Hepatocyte (in vitro differentiated cells): ENCODE measurements at regions not wholly inside any gene's neighbourhood (a gene's known extent, or its start where the extent isn't known, plus 50 kb on each side); places are given as distances from the start of the nearest gene placed in this dataset.

Experiments used
- EZH2 ChIP-seq: fragments of 200-600 bp; sonication (generic); IDR thresholded peaks from 2 replicates; pipeline ENCODE4 v1.6.1; 2016; ENCODE audit warnings: antibody characterized with exemption, mild to moderate bottlenecking, borderline replicate concordance
- EZH2phosphoT487 ChIP-seq: fragments of 200-600 bp; sonication (generic); IDR thresholded peaks from one replicate; pipeline ENCODE4 v1.6.1; 2018; ENCODE audit warnings: antibody characterized with exemption, mild to moderate bottlenecking, low read depth, moderate library complexity; ENCODE audit not compliant: unreplicated experiment, severe bottlenecking
- TF ChIP-seq, protein P1 (sequence below): fragments of 200-600 bp; sonication (generic); IDR thresholded peaks from 2 replicates; pipeline ENCODE4 v1.5.1; 2016; ENCODE audit warnings: antibody characterized with exemption, mild to moderate bottlenecking; ENCODE audit not compliant: poor library complexity

DNA sequence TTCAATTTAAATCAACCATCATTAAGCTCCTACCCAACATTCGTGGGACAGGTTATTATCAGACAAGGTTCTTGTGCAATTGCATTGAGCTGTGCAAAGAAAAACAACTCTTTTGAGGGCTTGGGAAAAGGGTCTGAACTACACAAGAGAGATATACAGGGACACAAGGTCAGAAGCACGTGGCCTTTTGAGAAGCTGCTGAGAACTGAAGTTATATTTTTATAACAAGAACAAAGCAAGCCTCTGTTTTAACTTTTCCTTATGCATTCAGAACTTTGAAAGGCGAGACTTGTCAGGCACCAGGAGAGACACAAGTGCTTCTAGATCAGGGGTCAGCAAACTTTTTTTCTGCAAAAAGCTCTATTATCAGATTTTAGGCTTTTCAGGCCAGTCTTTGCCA is 274.8 kb upstream of the VCX start:
- TF ChIP-seq, protein P1, sequence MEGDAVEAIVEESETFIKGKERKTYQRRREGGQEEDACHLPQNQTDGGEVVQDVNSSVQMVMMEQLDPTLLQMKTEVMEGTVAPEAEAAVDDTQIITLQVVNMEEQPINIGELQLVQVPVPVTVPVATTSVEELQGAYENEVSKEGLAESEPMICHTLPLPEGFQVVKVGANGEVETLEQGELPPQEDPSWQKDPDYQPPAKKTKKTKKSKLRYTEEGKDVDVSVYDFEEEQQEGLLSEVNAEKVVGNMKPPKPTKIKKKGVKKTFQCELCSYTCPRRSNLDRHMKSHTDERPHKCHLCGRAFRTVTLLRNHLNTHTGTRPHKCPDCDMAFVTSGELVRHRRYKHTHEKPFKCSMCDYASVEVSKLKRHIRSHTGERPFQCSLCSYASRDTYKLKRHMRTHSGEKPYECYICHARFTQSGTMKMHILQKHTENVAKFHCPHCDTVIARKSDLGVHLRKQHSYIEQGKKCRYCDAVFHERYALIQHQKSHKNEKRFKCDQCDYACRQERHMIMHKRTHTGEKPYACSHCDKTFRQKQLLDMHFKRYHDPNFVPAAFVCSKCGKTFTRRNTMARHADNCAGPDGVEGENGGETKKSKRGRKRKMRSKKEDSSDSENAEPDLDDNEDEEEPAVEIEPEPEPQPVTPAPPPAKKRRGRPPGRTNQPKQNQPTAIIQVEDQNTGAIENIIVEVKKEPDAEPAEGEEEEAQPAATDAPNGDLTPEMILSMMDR = no peak
- TF ChIP-seq EZH2 (no peak), EZH2phosphoT487 (no peak)
